ENCODE measurements at regions not wholly inside any gene's neighbourhood (a gene's known extent, or its start where the extent isn't known, plus 50 kb on each side); places are given as distances from the start of the nearest gene placed in this dataset.

DNA sequence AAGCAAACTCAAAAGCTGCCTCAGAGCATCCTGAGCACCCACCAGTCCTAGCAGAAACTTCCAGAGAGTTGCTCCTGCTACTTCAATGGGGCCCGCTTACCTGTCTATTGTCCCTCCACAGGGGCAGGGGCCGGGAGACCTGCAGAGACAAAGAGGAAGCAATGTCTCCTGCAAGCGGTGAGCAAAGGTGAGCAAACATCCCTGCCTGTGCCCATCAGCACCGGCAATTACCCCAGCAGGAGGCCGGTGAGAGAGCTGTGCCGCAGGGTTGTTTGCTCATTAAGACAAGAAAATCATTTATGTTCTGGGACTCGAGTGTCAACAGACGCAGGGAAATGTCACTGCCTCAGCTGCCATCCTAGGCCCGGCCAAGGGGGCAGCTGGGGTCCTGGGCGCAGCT, 53.8 kb upstream of the TARDBP start:
- TF ChIP-seq EZH2 (IDR thresholded peaks at IDR 0.05; ENCODE audit: borderline replicate concordance, control insufficient read depth, low read depth, low read length): no peak
- TF ChIP-seq, protein P1, sequence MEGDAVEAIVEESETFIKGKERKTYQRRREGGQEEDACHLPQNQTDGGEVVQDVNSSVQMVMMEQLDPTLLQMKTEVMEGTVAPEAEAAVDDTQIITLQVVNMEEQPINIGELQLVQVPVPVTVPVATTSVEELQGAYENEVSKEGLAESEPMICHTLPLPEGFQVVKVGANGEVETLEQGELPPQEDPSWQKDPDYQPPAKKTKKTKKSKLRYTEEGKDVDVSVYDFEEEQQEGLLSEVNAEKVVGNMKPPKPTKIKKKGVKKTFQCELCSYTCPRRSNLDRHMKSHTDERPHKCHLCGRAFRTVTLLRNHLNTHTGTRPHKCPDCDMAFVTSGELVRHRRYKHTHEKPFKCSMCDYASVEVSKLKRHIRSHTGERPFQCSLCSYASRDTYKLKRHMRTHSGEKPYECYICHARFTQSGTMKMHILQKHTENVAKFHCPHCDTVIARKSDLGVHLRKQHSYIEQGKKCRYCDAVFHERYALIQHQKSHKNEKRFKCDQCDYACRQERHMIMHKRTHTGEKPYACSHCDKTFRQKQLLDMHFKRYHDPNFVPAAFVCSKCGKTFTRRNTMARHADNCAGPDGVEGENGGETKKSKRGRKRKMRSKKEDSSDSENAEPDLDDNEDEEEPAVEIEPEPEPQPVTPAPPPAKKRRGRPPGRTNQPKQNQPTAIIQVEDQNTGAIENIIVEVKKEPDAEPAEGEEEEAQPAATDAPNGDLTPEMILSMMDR (IDR thresholded peaks at IDR 0.05 in 2 of 3, conservative IDR thresholded peaks at IDR 0.05 in 1 of 3; ENCODE audit: control insufficient read depth in 2 of 3, extremely low read depth in 1 of 3, insufficient read depth in 1 of 3, low read depth in 3 of 3, low read length in 3 of 3): no peak
- no peak for TF ChIP-seq EP300 (IDR thresholded peaks at IDR 0.05; ENCODE audit: borderline replicate concordance in 1 of 2, control insufficient read depth in 1 of 2, low read depth in 2 of 2, low read length in 2 of 2)
- TF ChIP-seq FOS (IDR thresholded peaks at IDR 0.05; ENCODE audit: borderline replicate concordance, extremely low read depth, insufficient read length): no peak
- no peak for TF ChIP-seq POU2F2 (IDR thresholded peaks at IDR 0.05; ENCODE audit: borderline replicate concordance, low read depth, low read length)
- no peak for TF ChIP-seq POLR2AphosphoS5 (IDR thresholded peaks at IDR 0.05; ENCODE audit: low read length)
- no peak for TF ChIP-seq MXI1 (IDR thresholded peaks at IDR 0.05; ENCODE audit: low read depth, low read length)
- TF ChIP-seq TAF1 (IDR thresholded peaks at IDR 0.05; ENCODE audit: borderline replicate concordance, low read depth, low read length): no peak
- TF ChIP-seq FOXM1 (IDR thresholded peaks at IDR 0.05; ENCODE audit: low read depth, low read length): no peak
- TF ChIP-seq REST (IDR thresholded peaks at IDR 0.05; ENCODE audit: low read depth, low read length): no peak
- TF ChIP-seq MAX (IDR thresholded peaks at IDR 0.05; ENCODE audit: low read depth, low read length): no peak
- TF ChIP-seq E2F4 (IDR thresholded peaks at IDR 0.05; ENCODE audit: low read depth, low read length): no peak
- no peak for TF ChIP-seq RAD21 (IDR thresholded peaks at IDR 0.05; ENCODE audit: insufficient read depth, low read depth, low read length)
- TF ChIP-seq, protein P2, sequence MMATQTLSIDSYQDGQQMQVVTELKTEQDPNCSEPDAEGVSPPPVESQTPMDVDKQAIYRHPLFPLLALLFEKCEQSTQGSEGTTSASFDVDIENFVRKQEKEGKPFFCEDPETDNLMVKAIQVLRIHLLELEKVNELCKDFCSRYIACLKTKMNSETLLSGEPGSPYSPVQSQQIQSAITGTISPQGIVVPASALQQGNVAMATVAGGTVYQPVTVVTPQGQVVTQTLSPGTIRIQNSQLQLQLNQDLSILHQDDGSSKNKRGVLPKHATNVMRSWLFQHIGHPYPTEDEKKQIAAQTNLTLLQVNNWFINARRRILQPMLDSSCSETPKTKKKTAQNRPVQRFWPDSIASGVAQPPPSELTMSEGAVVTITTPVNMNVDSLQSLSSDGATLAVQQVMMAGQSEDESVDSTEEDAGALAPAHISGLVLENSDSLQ (IDR thresholded peaks at IDR 0.05): no peak

All from GM12878 (cell line).